NCI-H2227 treated with DMSO at 0.1 percent for 48 hours (cell line): ENCODE measurements at regions not wholly inside any gene's neighbourhood (a gene's known extent, or its start where the extent isn't known, plus 50 kb on each side); places are given as distances from the start of the nearest gene placed in this dataset.
"Not testable (repeated sequence)": the region's sequence is repeated elsewhere in the genome, so short reads cannot be mapped to it uniquely, and the experiment has no call there.

ENCODE experiments used
- DNase-seq: peaks from one replicate; lab custom pipeline; 2025; lab: John Stamatoyannopoulos, UW

- DNase-seq, result not testable (repeated sequence)
Observed at GRCh38 chr9:42239445-42240260, 56.2 kb downstream of the SPATA31A6 start.

- not testable (repeated sequence) for DNase-seq
Observed at GRCh38 chr9:42240261-42240579, 56.8 kb downstream of the SPATA31A6 start.

GRCh38 chr9:42243211-42243610, 59.8 kb downstream of the SPATA31A6 start:
- not testable (repeated sequence) for DNase-seq

GRCh38 chr9:42243822-42244221, 60.4 kb downstream of the SPATA31A6 start:
- DNase-seq, result not testable (repeated sequence)

- not testable (repeated sequence) for DNase-seq
Observed at GRCh38 chr9:42268729-42269128, 85.3 kb downstream of the SPATA31A6 start.

GRCh38 chr9:42269171-42269570, 85.7 kb downstream of the SPATA31A6 start:
- not testable (repeated sequence) for DNase-seq

GRCh38 chr9:42273191-42273590, 89.7 kb downstream of the SPATA31A6 start:
- not testable (repeated sequence) for DNase-seq

- no peak for DNase-seq
Observed at GRCh38 chr9:42275141-42275540, 91.7 kb downstream of the SPATA31A6 start.

- not testable (repeated sequence) for DNase-seq
Observed at GRCh38 chr9:42282531-42283178, 99.2 kb downstream of the SPATA31A6 start.

- not testable (repeated sequence) for DNase-seq
Observed at GRCh38 chr9:42283179-42283543, 99.7 kb downstream of the SPATA31A6 start.

- DNase-seq, result not testable (repeated sequence)
Observed at GRCh38 chr9:42286145-42286845, 102.8 kb downstream of the SPATA31A6 start.

GRCh38 chr9:42288002-42288864, 104.8 kb downstream of the SPATA31A6 start:
- not testable (repeated sequence) for DNase-seq

- DNase-seq, result not testable (repeated sequence)
Observed at GRCh38 chr9:42288865-42289229, 105.4 kb downstream of the SPATA31A6 start.

GRCh38 chr9:42300124-42300523, 116.7 kb downstream of the SPATA31A6 start:
- DNase-seq, result not testable (repeated sequence)

- DNase-seq, result not testable (repeated sequence)
Observed at GRCh38 chr9:42306625-42307024, 123.2 kb downstream of the SPATA31A6 start.

GRCh38 chr9:42307449-42307848, 124.0 kb downstream of the SPATA31A6 start:
- not testable (repeated sequence) for DNase-seq

GRCh38 chr9:42310972-42311371, 127.5 kb downstream of the SPATA31A6 start:
- not testable (repeated sequence) for DNase-seq

GRCh38 chr9:42316026-42316425, 132.6 kb downstream of the SPATA31A6 start:
- DNase-seq, result not testable (repeated sequence)

- DNase-seq, result not testable (repeated sequence)
Observed at GRCh38 chr9:42317677-42318076, 134.2 kb downstream of the SPATA31A6 start.

- DNase-seq, result not testable (repeated sequence)
Observed at GRCh38 chr9:42323084-42323809, 139.8 kb downstream of the SPATA31A6 start.

- not testable (repeated sequence) for DNase-seq
Observed at GRCh38 chr9:42325142-42325541, 141.7 kb downstream of the SPATA31A6 start.
